Pancreas (tissue), 10 donors: ENCODE measurements at regions not wholly inside any gene's neighbourhood (a gene's known extent, or its start where the extent isn't known, plus 50 kb on each side); places are given as distances from the start of the nearest gene placed in this dataset.

Source experiments
- ATAC-seq, 4 donors: fragments of 200-7000 bp; cut with Tn5 transposase; one replicate each; pipeline versions ENCODE4 v1.8.0 to v1.9.1; 2020; ENCODE audit warnings: mild to moderate bottlenecking in 4 of 4, moderate library complexity in 4 of 4
- DNase-seq, 6 donors: peaks; one replicate each; pipeline ENCODE4 v3.0.0-alpha.2; 2020
- FAIRE-seq: peaks from 2 replicates; lab custom pipeline; 2012; peaks lifted over from hg19 to GRCh38; lab: Jason Lieb, UNC
- H3K27ac ChIP-seq, 4 donors: fragments of 200-600 bp; sonication (generic); 1 replicate in 3 of 4; 2 replicates in 1 of 4; pipeline versions ENCODE4 v1.5.0 to v1.8.0; 2020
- H3K27me3 ChIP-seq, 4 donors: fragments of 200-600 bp; one replicate each; pipeline ENCODE4 v1.8.0; 2021
- H3K36me3 ChIP-seq, 3 donors: fragments of 200-600 bp; sonication (generic) in 1 of 3; one replicate each; pipeline versions ENCODE4 v1.5.0 to v1.8.0; 2020 to 2021
- H3K4me1 ChIP-seq, 3 donors: fragments of 200-600 bp; one replicate each; pipeline ENCODE4 v1.8.0; 2021
- H3K4me3 ChIP-seq, 4 donors: fragments of 200-600 bp; sonication (generic) in 2 of 4; one replicate each; pipeline versions ENCODE4 v1.5.0 to v1.8.0; 2020 to 2021
- H3K9me3 ChIP-seq, 4 donors: fragments of 200-600 bp; one replicate each; pipeline ENCODE4 v1.8.0; 2021
- WGBS, 2 donors: extraction: QIAGEN DNeasy Blood & Tissue Kit; methylation state at CpG; one replicate each; pipeline ENCODE4 v1.1.7; 2013; 5-methylcytosine and 5-hydroxymethylcytosine counted together
- intact Hi-C, 3 donors: fragments of 100-400 bp; cut with DNase I; formaldehyde crosslinking; loops; one replicate each; pipeline versions ENCODE4 v1.11.1 to v1.14.2; 2022
- TF ChIP-seq, protein P1 (sequence below), 4 donors: fragments of 200-600 bp; sonication (generic) in 3 of 4; IDR thresholded peaks; one replicate each; pipeline versions ENCODE4 v1.5.0 to v1.8.0; 2021; ENCODE audit warnings: antibody characterized with exemption in 4 of 4
- donor health status: healthy with polysubstance abuse.
- donor health status: DM: no; HTN: no; CAD: no; lungs with moderate emphysema.
- donor health status: DM: no; HTN: no; CAD: no.
- donor health status: control.
- donor health status: control.
- donor health status: Bipolar disorder and iron deficiency.
- donor health status: DM: yes; HTN: yes; CAD: no.
- donor health status: DM: no; HTN: no; CAD: no.
- donor health status: DM: no; HTN: no; CAD: no.
- donor health status: DM: yes; HTN: yes; CAD: no.

DNA sequence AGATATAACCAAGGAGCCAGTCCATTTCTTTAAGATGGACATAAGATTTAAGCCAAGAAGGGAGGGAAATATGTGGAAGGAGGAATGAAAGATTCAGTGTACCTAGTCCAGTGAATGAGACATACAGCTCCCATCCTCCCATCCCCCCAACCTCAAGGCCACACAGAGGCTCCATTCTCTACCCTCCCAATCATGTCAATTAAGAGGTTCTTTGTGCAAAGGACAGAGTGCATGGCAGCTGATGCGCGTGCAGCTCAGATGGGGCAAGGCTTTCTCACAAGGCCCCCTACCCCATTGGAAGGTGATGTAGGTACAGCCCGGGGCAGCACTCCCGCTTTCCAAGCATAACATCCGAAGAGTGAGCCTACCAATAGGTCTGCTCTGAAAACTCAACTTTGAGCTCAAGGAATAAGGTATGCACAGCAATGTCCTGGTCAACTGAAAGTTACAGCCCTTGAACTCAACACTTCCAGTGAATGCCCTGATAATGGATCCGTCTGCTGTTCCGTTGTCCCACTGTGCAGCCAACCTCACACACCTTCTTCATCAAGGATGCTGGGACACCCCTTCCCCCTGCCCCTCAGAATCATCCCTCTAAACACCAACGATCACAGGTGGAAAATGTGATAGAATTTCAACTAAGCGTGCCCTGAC lies 458.1 kb downstream of the SOX9 start:
- ATAC-seq (no peak), DNase-seq (no peak), FAIRE-seq (no peak)
- H3K4me1 ChIP-seq = peaks cover 11 to 19% (median 11%) of the 10 kb centered on the region in 3 donors
- H3K27me3 ChIP-seq = no peaks in the 10 kb centered on the region
- H3K4me3 ChIP-seq = no peak overlapping the region
- TF ChIP-seq, protein P1, sequence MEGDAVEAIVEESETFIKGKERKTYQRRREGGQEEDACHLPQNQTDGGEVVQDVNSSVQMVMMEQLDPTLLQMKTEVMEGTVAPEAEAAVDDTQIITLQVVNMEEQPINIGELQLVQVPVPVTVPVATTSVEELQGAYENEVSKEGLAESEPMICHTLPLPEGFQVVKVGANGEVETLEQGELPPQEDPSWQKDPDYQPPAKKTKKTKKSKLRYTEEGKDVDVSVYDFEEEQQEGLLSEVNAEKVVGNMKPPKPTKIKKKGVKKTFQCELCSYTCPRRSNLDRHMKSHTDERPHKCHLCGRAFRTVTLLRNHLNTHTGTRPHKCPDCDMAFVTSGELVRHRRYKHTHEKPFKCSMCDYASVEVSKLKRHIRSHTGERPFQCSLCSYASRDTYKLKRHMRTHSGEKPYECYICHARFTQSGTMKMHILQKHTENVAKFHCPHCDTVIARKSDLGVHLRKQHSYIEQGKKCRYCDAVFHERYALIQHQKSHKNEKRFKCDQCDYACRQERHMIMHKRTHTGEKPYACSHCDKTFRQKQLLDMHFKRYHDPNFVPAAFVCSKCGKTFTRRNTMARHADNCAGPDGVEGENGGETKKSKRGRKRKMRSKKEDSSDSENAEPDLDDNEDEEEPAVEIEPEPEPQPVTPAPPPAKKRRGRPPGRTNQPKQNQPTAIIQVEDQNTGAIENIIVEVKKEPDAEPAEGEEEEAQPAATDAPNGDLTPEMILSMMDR (IDR thresholded peaks at IDR 0.05) = no peak
- 81 to 85% methylated on average over 9 of the region's 9 CpGs for WGBS, 2 donors
- peak overlapping the region in 1 of 4 donors; percentile 85 for H3K27ac ChIP-seq
- no peaks in the 10 kb centered on the region for H3K9me3 ChIP-seq
- H3K36me3 ChIP-seq = no peaks in the 10 kb centered on the region
- intact Hi-C loops = no loop called here

DNA sequence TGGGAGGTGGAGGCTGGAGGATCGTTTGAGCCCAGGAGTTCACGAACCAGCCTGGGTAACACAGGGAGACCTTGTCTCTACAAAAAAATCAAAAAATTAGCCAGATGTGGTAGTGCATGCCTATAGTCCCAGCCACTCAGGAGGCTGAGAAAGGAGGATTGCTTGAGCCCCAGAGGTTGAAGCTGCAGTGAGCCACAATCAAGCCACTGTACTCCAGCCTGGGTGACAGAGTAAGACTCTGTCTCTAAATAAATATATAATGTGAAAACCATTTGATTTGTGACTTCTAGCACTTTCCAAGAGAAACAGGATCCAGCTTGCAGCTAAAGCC lies 459.1 kb downstream of the SOX9 start:
- 43 to 70% methylated on average over 2 of the region's 2 CpGs for WGBS, 2 donors
- Histone ChIP-seq H3K4me3 (no peak overlapping the region), H3K27me3 (no peaks in the 10 kb centered on the region), H3K4me1 (peaks cover 11 to 19% (median 11%) of the 10 kb centered on the region in 3 donors), H3K27ac (peak overlapping the region; percentile 54 to 85 (median 75)), H3K36me3 (no peaks in the 10 kb centered on the region), H3K9me3 (no peaks in the 10 kb centered on the region)
- intact Hi-C loops = no loop called here
- ATAC-seq (no peak), DNase-seq (no peak), FAIRE-seq (no peak)
- TF ChIP-seq, protein P1 (IDR thresholded peaks at IDR 0.05) = no peak

- ATAC-seq (peak; percentile 96 to 98 (median 98)), FAIRE-seq (no peak), DNase-seq (peak in 4 of 6 donors; percentile 79 to 88 (median 84))
- peaks cover 11 to 19% (median 11%) of the 10 kb centered on the region in 3 donors for H3K4me1 ChIP-seq
- intact Hi-C loops = no loop called here
- peak overlapping the region; percentile 54 to 85 (median 75) for H3K27ac ChIP-seq
- TF ChIP-seq, protein P1 (IDR thresholded peaks at IDR 0.05) = no peak
- no peaks in the 10 kb centered on the region for H3K36me3 ChIP-seq
- no peaks in the 10 kb centered on the region for H3K27me3 ChIP-seq
- H3K4me3 ChIP-seq = no peak overlapping the region
- H3K9me3 ChIP-seq = no peaks in the 10 kb centered on the region
- WGBS, 2 donors = 22 to 24% methylated on average over 11 of the region's 11 CpGs
Measured at GRCh38 chr17:72580321-72581127, 459.7 kb downstream of the SOX9 start.

DNA sequence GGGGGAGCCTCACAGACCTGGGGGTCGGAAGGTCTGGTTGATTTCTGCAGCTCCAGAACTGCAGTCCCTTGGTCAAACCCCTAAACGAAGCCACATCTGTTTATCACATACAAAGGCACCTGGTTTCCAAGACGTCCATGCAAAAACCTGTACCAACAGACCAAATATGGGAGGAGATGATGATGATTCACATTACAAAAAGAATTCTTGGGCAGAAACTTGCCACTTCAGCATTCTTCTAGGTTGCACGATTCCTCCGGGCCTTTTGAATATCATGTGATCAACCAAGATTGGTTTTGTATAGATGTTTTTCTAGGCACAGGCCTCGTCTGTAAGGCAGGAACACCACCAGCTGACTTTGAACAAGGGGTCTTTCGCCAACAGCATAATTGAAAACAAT lies 466.3 kb downstream of the SOX9 start:
- Histone ChIP-seq H3K4me3 (no peak overlapping the region), H3K36me3 (no peaks in the 10 kb centered on the region), H3K27me3 (peaks cover 0 to 2% (median 0%) of the 10 kb centered on the region in 4 donors), H3K9me3 (no peaks in the 10 kb centered on the region), H3K27ac (peak overlapping the region in 2 of 4 donors; percentile 67 to 84), H3K4me1 (peaks cover 0 to 11% (median 0%) of the 10 kb centered on the region in 3 donors)
- WGBS, 2 donors = 67 to 71% methylated on average over 7 of the region's 7 CpGs
- intact Hi-C loops = no loop called here
- no peak for ATAC-seq
- no peak for DNase-seq
- TF ChIP-seq, protein P1 (IDR thresholded peaks at IDR 0.05) = no peak
- no peak for FAIRE-seq
